Stimulated activated naive CD8-positive, alpha-beta T cell treated with anti-CD3 and anti-CD28 coated beads, Interleukin-15, amount 100 ng/mL, for 72 hours (primary cell): ENCODE measurements at regions not wholly inside any gene's neighbourhood (a gene's known extent, or its start where the extent isn't known, plus 50 kb on each side); places are given as distances from the start of the nearest gene placed in this dataset.
A peak's percentile ranks its signal among the peaks of the same experiment; 100 is the strongest.
"Not testable (repeated sequence)": the region's sequence is repeated elsewhere in the genome, so short reads cannot be mapped to it uniquely, and the experiment has no call there.

Experiments
- ATAC-seq: fragments of 150-1000 bp; cut with Tn5 transposase; 2 replicates; pipeline ENCODE4 v1.10.0; 2021; ENCODE audit warnings: mild to moderate bottlenecking, moderate library complexity
- DNase-seq, 2 donors: peaks; one replicate each; pipeline ENCODE4 v3.0.0; 2021 to 2022
- H3K27ac Mint-ChIP-seq, 2 donors: one replicate each; pipeline ENCODE4 v1.8.0; 2022; ENCODE audit warnings: mild to moderate bottlenecking in 2 of 2, mixed read lengths in 2 of 2, moderate library complexity in 2 of 2
- H3K27me3 Mint-ChIP-seq: one replicate; pipeline ENCODE4 v1.8.0; 2022; ENCODE audit warnings: mixed read lengths
- H3K4me1 Mint-ChIP-seq: one replicate; pipeline ENCODE4 v1.8.0; 2022; ENCODE audit warnings: mild to moderate bottlenecking, mixed read lengths
- H3K4me3 Mint-ChIP-seq, 2 donors: one replicate each; pipeline ENCODE4 v1.8.0; 2022; ENCODE audit warnings: mild to moderate bottlenecking in 2 of 2, mixed read lengths in 2 of 2, moderate library complexity in 1 of 2
- H3K9me3 Mint-ChIP-seq, 2 donors: one replicate each; pipeline ENCODE4 v1.8.0; 2022; ENCODE audit warnings: mixed read lengths in 2 of 2

- not testable (repeated sequence) for DNase-seq, H3K27ac Mint-ChIP-seq, ATAC-seq
Observed at GRCh38 chr10:59975918-59976317, 69.6 kb upstream of the CCDC6 start.

DNA sequence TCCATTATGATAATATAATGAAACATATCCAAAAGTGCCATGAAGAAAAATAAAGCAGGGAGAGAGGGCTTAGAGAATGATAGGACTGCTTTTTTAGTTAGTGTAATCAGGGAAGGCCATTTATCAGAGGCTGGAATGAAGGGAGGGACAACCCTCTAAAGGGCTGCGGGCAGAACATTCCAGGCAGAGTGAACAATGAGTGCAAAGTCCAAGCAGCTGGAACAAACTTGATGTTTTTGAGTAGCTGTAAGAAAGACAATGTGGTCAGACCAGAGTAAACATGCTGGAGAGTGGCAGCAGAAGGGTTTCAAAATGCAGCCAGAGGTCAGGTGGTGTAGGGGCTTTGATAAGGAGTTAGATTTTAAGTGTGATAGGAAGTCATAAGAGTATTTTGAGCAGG, 65.6 kb upstream of the CCDC6 start:
- Mint-ChIP-seq H3K27ac (no peak overlapping the region), H3K4me1 (no peaks in the 10 kb centered on the region), H3K9me3 (peaks cover 0 to 6% of the 10 kb centered on the region in 2 donors), H3K4me3 (no peak overlapping the region), H3K27me3 (no peaks in the 10 kb centered on the region)
- ATAC-seq: no peak
- DNase-seq: no peak

More at GRCh38 chr10:59975918-59976317, 69.6 kb upstream of the CCDC6 start:
- not testable (repeated sequence) for H3K4me3 Mint-ChIP-seq, H3K27me3 Mint-ChIP-seq, H3K4me1 Mint-ChIP-seq
- peaks cover 17 to 19% of the 10 kb centered on the region in 2 donors for H3K9me3 Mint-ChIP-seq

DNA sequence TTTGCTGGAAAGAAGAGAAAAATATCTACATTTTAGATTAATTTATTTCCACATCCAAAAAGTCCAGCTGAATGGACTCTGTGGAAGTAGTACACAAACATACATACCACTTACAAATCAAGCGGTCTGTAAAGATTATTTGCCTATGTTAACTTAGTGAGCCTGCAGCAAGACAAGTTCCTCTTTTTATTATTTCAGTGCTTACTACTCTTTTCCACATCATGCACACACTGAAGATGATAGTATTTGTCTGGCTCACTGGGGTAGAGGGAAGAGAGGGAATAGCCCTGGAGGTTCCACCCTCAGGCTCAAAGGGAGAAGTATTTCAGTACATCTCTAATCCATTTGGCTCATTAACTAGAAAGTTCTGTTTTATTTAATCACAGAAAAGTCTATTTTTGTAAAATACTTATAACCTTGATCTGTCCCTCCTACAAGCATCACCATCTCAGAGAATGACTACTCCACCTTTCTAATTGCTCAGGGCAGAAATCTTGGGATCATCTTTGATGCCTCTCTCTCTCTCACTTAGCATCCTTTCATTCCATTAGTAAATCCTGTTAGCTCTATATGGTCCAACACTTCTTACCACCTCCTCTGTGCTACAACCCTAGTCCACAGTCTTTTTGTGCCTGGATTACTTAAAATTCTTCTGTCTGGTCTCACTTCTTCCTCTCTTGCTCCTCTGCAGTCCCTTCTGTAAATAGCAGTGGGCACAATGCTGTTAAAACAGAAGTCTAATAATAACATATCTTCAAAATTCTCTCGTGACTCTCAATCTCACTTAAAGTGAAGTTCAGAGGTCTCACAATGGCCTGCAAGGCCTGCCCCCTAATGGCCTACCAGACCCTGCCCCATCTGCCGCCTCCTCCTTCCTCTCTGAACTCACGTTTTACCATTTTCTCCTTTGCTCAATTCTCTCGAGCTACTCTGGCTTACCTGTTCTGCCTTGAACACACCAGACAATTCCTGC, 64.3 kb upstream of the CCDC6 start:
- Mint-ChIP-seq H3K27me3 (no peaks in the 10 kb centered on the region), H3K27ac (no peak overlapping the region), H3K4me3 (no peak overlapping the region), H3K4me1 (no peaks in the 10 kb centered on the region), H3K9me3 (peaks cover 0 to under 1% of the 10 kb centered on the region in 2 donors)
- ATAC-seq (no peak), DNase-seq (no peak)

DNA sequence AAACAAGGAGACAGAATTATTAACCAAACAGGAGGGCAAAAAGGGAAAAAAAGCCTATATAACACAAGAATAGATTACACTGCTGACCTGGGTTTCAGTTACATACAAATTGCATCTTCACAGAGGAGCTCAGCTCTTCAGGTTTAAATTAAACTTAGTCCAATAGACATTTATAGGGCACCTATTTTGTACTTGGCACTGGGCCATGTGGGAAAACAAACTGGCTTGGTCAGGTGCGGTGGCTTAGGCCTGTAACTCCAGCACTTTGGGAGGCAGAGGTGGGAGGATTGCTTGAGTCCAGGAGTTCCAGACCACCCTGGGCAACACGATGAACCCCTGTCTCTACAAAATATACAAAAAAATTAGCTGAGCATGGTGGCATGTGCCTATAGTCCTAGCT, 62.3 kb upstream of the CCDC6 start:
- ATAC-seq (no peak), DNase-seq (no peak)
- no peaks in the 10 kb centered on the region for H3K9me3 Mint-ChIP-seq
- H3K4me1 Mint-ChIP-seq: no peaks in the 10 kb centered on the region
- H3K27ac Mint-ChIP-seq: no peak overlapping the region
- H3K4me3 Mint-ChIP-seq: no peak overlapping the region
- H3K27me3 Mint-ChIP-seq: no peaks in the 10 kb centered on the region

DNA sequence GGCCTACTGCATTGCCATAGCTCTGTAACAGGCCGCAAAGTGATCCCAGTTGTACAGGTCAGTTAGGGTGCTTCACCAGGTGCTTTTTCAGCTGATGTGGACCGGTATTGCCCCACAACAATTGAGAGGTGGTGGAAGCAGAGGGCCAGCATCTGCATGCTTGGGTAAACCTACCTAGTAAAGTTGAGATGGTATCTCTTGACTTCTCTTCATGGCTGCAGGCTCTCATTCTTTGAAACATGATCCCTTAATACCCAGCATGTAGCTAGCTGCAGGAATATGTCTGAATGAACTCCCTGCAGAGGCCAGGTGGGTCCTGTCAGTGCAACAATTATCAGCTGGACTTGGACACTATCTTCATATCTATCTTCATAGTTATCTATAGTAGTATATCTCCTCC, 60.7 kb upstream of the CCDC6 start:
- H3K4me1 Mint-ChIP-seq: no peaks in the 10 kb centered on the region
- H3K9me3 Mint-ChIP-seq: no peaks in the 10 kb centered on the region
- H3K27me3 Mint-ChIP-seq: peaks cover 10% of the 10 kb centered on the region
- no peak overlapping the region for H3K27ac Mint-ChIP-seq
- no peak for DNase-seq
- H3K4me3 Mint-ChIP-seq: no peak overlapping the region
- no peak for ATAC-seq

GRCh38 chr10:59965899-59966650, 59.7 kb upstream of the CCDC6 start:
- ATAC-seq: no peak
- Mint-ChIP-seq H3K4me1 (no peaks in the 10 kb centered on the region), H3K9me3 (no peaks in the 10 kb centered on the region), H3K27me3 (peaks cover 20% of the 10 kb centered on the region), H3K4me3 (no peak overlapping the region), H3K27ac (no peak overlapping the region)
- DNase-seq: no peak

DNA sequence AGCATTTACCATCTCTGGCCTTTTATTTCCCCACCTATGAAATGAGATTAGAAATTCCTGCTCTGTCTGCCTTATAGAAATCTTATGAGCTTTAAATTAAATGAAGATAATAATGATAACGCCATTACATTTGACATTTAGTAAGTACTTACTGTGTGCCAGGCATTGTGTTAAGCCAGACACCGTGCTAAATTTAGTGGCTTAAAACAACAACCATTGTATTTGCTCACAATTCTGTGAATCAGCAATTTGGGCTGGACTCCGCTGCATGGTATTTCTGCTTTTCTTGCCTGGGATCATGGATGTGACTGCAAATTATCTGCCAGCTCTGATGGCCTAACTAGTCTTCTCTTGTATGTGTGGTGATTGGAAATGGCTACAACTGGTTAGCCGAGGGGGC, 56.4 kb upstream of the CCDC6 start:
- no peak overlapping the region for H3K27ac Mint-ChIP-seq
- ATAC-seq (no peak), DNase-seq (no peak)
- no peaks in the 10 kb centered on the region for H3K9me3 Mint-ChIP-seq
- H3K4me1 Mint-ChIP-seq: no peaks in the 10 kb centered on the region
- H3K27me3 Mint-ChIP-seq: peaks cover 34% of the 10 kb centered on the region
- H3K4me3 Mint-ChIP-seq: no peak overlapping the region

DNA sequence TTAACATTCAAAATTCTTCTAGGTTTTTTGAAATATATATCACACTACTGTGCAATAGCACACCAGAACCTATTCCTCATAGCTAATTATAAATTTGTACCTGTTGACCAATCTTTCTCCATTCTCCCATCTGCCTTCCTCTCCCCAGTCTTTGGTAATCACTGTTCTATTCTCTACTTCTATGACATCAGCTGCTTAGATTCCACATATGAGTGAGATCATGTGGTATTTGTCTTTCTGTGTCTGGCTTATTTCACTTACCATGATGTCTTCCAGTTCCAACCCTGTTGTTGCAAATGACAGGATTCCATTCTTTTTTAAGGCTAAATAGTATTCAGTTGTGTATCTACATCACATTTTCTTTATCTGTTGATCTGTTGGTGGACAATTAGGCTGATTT, 54.4 kb upstream of the CCDC6 start:
- no peaks in the 10 kb centered on the region for H3K4me1 Mint-ChIP-seq
- H3K27me3 Mint-ChIP-seq: peaks cover 34% of the 10 kb centered on the region
- ATAC-seq: no peak
- no peaks in the 10 kb centered on the region for H3K9me3 Mint-ChIP-seq
- H3K4me3 Mint-ChIP-seq: no peak overlapping the region
- DNase-seq: no peak
- no peak overlapping the region for H3K27ac Mint-ChIP-seq

DNA sequence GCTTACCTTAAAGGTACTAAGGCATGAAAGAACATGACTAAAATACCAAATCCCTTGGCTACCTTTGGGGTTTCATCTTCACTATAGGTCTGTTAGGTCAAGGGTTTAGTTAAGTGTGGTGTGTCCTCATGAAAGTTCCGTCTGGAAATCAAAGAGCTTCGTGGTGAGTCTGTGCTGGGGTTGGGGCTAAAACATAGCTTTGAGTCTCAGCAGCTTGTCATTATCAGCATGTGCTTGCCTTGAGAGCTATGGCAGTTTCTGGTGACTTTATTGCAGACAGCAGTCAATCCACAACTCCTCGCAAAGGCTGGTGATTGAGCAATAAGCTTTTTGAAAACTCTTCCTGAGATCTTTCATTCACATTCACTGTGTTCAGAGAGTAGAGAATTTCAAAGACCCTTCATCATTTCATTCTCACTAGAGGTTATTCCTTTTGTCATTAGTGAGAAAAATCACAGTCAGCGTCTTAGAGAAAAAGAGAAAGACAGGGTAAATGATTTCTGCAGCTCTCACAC, 53.2 kb upstream of the CCDC6 start:
- Mint-ChIP-seq H3K27me3 (peaks cover 34% of the 10 kb centered on the region), H3K4me3 (no peak overlapping the region), H3K27ac (no peak overlapping the region), H3K4me1 (no peaks in the 10 kb centered on the region), H3K9me3 (no peaks in the 10 kb centered on the region)
- no peak for DNase-seq
- ATAC-seq: no peak

DNA sequence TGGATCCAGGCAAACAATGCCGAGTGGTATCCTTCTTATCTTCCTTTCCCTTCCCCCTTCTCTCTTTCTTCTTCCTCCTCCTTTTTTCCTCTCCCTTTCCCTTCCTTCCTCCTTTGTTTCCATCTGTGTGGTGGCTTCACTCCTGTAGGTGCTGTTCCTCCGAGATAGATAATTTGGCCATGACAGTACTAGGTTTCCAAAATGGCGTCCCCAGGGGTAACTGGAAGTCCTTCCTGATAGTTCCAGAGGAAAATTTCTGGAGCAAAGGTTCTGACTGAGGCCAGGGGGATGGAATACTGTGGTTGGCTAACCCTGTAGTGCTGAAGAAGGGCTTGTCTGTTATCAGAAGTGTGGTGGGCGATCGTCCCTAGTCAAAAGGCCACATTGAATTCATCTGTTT, 52.5 kb upstream of the CCDC6 start:
- DNase-seq (no peak), ATAC-seq (no peak)
- H3K9me3 Mint-ChIP-seq: no peaks in the 10 kb centered on the region
- peaks cover 34% of the 10 kb centered on the region for H3K27me3 Mint-ChIP-seq
- H3K4me1 Mint-ChIP-seq: no peaks in the 10 kb centered on the region
- peak overlapping the region in 1 of 2 donors; percentile 35 for H3K27ac Mint-ChIP-seq
- H3K4me3 Mint-ChIP-seq: no peak overlapping the region

DNA sequence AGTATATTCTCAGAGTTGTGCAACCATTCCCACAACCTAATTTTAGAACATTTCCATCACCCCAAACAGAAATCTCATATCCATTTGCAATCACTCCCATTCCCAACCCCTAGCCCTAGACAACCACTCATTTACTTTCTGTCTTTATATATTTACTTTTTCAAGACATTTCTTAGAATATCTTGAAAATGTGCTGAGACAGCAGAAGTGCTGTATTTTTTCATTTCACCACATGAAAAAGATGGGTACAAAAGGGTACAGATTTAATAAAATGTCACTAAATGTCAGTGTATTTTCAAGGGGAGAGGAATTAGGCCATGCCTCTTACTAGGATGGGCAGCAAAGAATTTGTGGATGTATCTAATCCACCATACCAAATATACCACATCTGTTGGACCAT, 51.6 kb upstream of the CCDC6 start:
- DNase-seq: no peak

More for the DNA sequence above, 51.6 kb upstream of the CCDC6 start:
- Mint-ChIP-seq H3K9me3 (no peaks in the 10 kb centered on the region), H3K27ac (no peak overlapping the region), H3K27me3 (peaks cover 29% of the 10 kb centered on the region), H3K4me1 (no peaks in the 10 kb centered on the region), H3K4me3 (no peak overlapping the region)
- ATAC-seq: no peak
